ENCODE measurements at regions not wholly inside any gene's neighbourhood (a gene's known extent, or its start where the extent isn't known, plus 50 kb on each side); places are given as distances from the start of the nearest gene placed in this dataset.

DNA sequence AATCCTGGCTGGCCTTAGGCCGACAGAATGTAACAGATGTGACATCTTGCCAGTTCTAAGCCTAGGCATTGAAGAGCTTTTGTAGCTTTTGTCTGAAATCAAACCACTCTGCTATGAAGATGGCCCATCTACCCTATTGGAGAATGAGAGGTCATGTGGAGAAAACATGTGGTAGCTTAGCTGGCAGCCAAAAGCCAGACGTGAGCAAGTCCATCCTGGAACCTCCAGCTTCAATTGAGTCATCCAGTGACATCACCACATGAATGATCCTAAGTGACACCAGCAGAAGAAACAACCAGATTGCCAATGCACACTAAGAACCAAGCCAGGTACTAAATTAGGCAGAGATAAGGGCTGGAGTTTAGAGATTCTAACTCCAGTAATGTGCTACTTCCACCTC, 154.8 kb upstream of the ZFP42 start:
- no peaks in the 10 kb centered on the region for H3K4me1 ChIP-seq (ENCODE audit: insufficient read depth, low read length)
- H3K4me3 ChIP-seq (ENCODE audit: low read length) = no peak overlapping the region
- H3K9ac ChIP-seq (ENCODE audit: low read depth, low read length) = no peak overlapping the region
- no peaks in the 10 kb centered on the region for H3K9me3 ChIP-seq (ENCODE audit: insufficient read depth, low read depth, low read length)
- no peaks in the 10 kb centered on the region for H3K27me3 ChIP-seq (ENCODE audit: insufficient read depth, low read length)
- no peak overlapping the region for H3K27ac ChIP-seq (ENCODE audit: low read length)
- H3K36me3 ChIP-seq (ENCODE audit: insufficient read depth, low read depth, low read length) = no peaks in the 10 kb centered on the region

DNA sequence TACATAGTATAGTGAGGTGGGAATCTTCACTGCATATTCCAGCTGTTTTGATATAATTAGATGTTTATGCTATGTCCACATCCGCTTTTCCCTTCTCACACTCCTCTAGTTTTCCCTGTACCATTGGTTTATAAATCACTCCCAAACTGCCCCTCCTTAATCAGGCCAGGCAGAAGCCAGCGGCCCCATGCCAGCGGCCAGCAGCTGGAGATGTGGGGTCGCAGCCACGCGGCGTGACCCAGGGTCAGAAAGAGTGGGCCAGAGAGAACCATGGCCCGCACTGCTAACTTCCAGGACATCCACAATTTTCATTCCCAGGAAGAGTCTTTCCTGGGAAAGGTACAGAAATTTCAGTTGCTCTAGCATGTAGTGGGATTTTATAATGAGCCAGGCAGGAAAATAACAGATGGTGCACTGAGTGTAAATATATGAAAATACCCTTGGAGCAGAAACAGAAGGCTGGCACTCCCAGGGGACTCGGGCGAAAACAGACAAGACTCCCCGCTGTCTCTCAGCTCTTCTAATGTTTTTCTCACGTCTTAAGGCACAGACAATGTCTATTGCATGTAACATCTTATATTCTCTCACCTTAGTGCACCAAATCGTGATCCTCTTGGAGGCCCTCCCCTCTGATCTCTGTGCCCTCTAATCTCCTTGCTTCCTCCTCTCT, 145.9 kb upstream of the ZFP42 start:
- H3K36me3 ChIP-seq (ENCODE audit: insufficient read depth, low read depth, low read length) = no peaks in the 10 kb centered on the region
- no peaks in the 10 kb centered on the region for H3K9me3 ChIP-seq (ENCODE audit: insufficient read depth, low read depth, low read length)
- no peak overlapping the region for H3K27ac ChIP-seq (ENCODE audit: low read length)
- no peaks in the 10 kb centered on the region for H3K27me3 ChIP-seq (ENCODE audit: insufficient read depth, low read length)
- H3K9ac ChIP-seq (ENCODE audit: low read depth, low read length) = no peak overlapping the region
- H3K4me1 ChIP-seq (ENCODE audit: insufficient read depth, low read length) = no peaks in the 10 kb centered on the region
- H3K4me3 ChIP-seq (ENCODE audit: low read length) = no peak overlapping the region

DNA sequence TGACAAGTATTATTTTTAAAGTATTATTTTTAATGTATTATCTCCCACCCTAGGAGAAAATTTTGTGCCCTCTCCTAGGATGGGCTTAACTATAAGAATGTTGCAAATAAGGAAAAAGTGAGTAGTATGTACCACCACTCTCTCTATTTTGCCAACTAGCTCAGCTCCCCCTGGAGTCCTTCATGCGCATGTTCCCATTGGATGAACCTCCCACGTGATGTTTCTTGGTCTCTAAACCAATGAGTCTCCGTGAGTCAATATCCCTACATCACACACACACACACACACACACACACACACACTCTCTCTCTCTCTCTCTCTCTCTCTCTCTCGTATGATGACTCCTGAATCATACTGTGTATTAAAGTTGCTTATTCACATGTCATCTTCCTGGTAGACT, 129.7 kb upstream of the ZFP42 start:
- no peak overlapping the region for H3K9ac ChIP-seq (ENCODE audit: low read depth, low read length)
- no peak overlapping the region for H3K4me3 ChIP-seq (ENCODE audit: low read length)
- H3K27me3 ChIP-seq (ENCODE audit: insufficient read depth, low read length) = no peaks in the 10 kb centered on the region
- no peaks in the 10 kb centered on the region for H3K4me1 ChIP-seq (ENCODE audit: insufficient read depth, low read length)
- H3K9me3 ChIP-seq (ENCODE audit: insufficient read depth, low read depth, low read length) = peaks cover 16% of the 10 kb centered on the region; the same call in 1 of the 2 replicates
- no peak overlapping the region for H3K27ac ChIP-seq (ENCODE audit: low read length)
- H3K36me3 ChIP-seq (ENCODE audit: insufficient read depth, low read depth, low read length) = no peaks in the 10 kb centered on the region

DNA sequence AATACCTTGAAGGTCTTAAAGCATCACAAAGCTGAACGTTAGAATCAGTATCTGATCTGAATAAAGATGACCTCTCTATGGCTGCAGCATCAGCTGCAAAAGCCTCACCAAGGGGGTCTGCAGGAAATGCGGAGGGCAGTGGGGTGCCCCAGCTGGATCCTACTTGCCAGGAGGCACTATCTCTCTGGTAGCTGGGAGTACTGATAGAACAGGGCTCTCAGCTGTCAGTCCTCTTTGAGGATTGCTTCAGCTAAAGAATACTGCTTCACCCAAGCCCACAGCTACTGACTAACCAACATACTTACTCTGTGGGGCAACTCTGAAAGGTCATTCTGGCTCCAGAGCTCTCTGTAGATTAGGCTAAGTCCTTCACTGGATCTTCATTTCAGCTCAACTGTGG, 112.5 kb upstream of the ZFP42 start:
- no peak overlapping the region for H3K4me3 ChIP-seq (ENCODE audit: low read length)
- H3K9me3 ChIP-seq (ENCODE audit: insufficient read depth, low read depth, low read length) = no peaks in the 10 kb centered on the region
- no peaks in the 10 kb centered on the region for H3K36me3 ChIP-seq (ENCODE audit: insufficient read depth, low read depth, low read length)
- H3K27ac ChIP-seq (ENCODE audit: low read length) = no peak overlapping the region
- peaks cover 4% of the 10 kb centered on the region for H3K4me1 ChIP-seq (ENCODE audit: insufficient read depth, low read length)
- no peaks in the 10 kb centered on the region for H3K27me3 ChIP-seq (ENCODE audit: insufficient read depth, low read length)
- no peak overlapping the region for H3K9ac ChIP-seq (ENCODE audit: low read depth, low read length)

DNA sequence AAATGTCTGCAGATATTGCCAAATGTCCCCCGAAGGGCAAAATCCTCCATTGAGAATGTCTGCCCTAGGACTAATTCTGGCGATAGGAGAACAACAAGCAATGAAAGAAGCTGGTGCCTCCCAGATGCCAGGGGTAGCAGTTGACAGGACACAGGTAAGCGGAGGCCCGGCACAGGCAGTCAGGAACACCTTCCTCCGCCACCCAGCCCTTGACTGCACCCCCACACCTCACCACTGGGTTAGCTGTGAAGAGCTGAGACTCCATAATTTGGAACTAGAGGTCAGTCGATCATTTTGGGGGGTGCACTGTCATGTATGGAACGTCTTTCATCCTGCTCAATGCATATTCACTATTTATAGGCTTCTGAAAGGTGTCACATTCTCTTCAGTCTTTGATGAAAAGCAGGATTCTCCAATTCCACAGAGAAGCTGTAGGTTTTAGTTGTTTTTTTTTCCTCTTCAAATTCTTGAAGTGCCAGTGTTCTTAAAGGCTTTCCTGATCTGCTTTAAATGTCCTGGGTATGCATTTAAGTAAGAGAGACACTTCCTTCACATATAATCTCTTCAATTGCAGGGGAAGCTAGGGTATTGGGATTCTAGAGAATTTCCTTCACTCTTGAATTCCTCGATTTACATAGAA, 111.6 kb upstream of the ZFP42 start:
- Histone ChIP-seq H3K4me1 (ENCODE audit: insufficient read depth, low read length) (peaks cover 4% of the 10 kb centered on the region), H3K4me3 (ENCODE audit: low read length) (no peak overlapping the region)

DNA sequence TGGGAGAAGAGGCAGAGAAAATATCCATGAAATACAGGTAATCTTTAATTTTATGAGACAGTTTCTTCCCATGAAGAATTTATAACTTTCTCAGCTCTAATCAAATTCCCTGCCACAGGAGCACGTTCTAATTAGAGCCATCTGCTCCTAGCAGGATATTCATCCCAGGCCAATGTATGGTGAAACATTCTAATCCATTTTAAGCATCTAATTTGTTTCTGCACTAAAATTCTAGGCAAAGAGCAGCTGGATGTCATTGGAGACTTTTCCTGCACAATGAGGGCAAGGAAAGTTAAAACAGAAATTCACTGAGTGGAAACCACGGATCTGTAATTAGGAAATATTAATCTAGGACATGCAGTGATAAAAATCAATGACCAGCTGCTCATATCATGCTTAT, 107.7 kb upstream of the ZFP42 start:
- Histone ChIP-seq H3K9ac (ENCODE audit: low read depth, low read length) (no peak overlapping the region), H3K4me1 (ENCODE audit: insufficient read depth, low read length) (peaks cover 3% of the 10 kb centered on the region), H3K27me3 (ENCODE audit: insufficient read depth, low read length) (no peaks in the 10 kb centered on the region), H3K36me3 (ENCODE audit: insufficient read depth, low read depth, low read length) (no peaks in the 10 kb centered on the region), H3K4me3 (ENCODE audit: low read length) (no peak overlapping the region), H3K27ac (ENCODE audit: low read length) (no peak overlapping the region), H3K9me3 (ENCODE audit: insufficient read depth, low read depth, low read length) (no peaks in the 10 kb centered on the region)

More for the DNA sequence above, 111.6 kb upstream of the ZFP42 start:
- Histone ChIP-seq H3K36me3 (ENCODE audit: insufficient read depth, low read depth, low read length) (no peaks in the 10 kb centered on the region), H3K27ac (ENCODE audit: low read length) (no peak overlapping the region), H3K9me3 (ENCODE audit: insufficient read depth, low read depth, low read length) (no peaks in the 10 kb centered on the region), H3K27me3 (ENCODE audit: insufficient read depth, low read length) (no peaks in the 10 kb centered on the region), H3K9ac (ENCODE audit: low read depth, low read length) (no peak overlapping the region)

DNA sequence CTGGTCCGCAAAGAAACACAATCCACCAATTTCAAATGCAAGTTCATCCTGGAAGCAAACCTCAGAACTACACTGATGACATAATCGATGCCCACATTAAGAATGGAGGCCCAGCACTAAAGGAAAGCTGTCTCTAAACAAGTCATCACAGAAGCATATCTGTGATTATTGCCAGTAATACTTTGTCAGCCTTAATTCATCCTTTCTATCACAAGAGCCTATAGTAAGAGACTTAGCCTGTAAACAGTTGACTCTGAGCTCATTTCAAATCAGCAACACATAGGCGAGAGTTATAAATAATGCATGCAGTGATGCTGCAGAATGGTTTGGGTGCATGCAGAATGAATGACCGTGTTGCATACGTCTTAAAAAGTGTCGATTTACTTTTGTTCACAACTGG, 105.9 kb upstream of the ZFP42 start:
- Histone ChIP-seq H3K4me1 (ENCODE audit: insufficient read depth, low read length) (no peaks in the 10 kb centered on the region), H3K4me3 (ENCODE audit: low read length) (no peak overlapping the region), H3K27me3 (ENCODE audit: insufficient read depth, low read length) (no peaks in the 10 kb centered on the region), H3K27ac (ENCODE audit: low read length) (no peak overlapping the region), H3K9ac (ENCODE audit: low read depth, low read length) (no peak overlapping the region), H3K36me3 (ENCODE audit: insufficient read depth, low read depth, low read length) (no peaks in the 10 kb centered on the region), H3K9me3 (ENCODE audit: insufficient read depth, low read depth, low read length) (no peaks in the 10 kb centered on the region)

DNA sequence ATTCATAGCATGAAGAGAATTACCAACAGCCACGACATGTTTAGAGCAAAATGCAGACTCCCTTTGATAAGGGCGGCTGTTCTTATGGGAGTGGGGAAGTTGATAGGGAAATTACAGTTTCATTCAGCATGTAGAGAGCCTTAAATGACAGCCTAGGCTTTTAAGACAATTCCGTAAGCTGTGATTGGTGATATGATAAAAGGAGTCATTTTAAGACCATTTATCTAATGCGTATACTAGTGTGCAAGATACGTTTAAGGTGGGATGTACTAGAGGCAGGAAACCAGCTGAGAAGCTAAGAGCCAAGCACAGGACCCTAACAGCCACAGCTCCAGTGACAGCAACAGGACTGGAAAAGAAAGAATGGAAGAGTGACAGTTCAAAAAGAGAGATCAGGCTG, 102.2 kb upstream of the ZFP42 start:
- Histone ChIP-seq H3K4me1 (ENCODE audit: insufficient read depth, low read length) (no peaks in the 10 kb centered on the region), H3K4me3 (ENCODE audit: low read length) (no peak overlapping the region), H3K36me3 (ENCODE audit: insufficient read depth, low read depth, low read length) (no peaks in the 10 kb centered on the region), H3K9ac (ENCODE audit: low read depth, low read length) (no peak overlapping the region), H3K27ac (ENCODE audit: low read length) (no peak overlapping the region), H3K9me3 (ENCODE audit: insufficient read depth, low read depth, low read length) (no peaks in the 10 kb centered on the region), H3K27me3 (ENCODE audit: insufficient read depth, low read length) (no peaks in the 10 kb centered on the region)

DNA sequence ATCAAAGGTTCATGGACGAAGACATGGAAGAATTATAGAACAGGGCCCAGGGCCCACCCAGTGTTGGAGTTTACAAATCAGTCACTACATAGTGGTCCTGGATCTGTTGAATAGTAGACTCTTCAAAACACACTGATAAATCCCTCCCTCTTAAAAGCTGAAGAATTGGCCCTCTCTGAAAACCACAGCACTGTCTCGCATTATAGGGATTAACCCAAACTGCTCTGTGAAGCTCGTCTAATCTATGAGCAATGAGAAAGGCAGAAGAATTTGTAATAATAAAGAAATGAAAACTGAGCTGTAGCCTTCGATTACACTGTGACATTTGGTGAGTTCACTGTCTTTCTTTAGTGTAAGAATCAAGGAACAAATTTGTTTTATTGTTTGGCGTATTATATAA, 92.5 kb upstream of the ZFP42 start:
- Histone ChIP-seq H3K27ac (ENCODE audit: low read length) (no peak overlapping the region), H3K4me3 (ENCODE audit: low read length) (no peak overlapping the region), H3K36me3 (ENCODE audit: insufficient read depth, low read depth, low read length) (no peaks in the 10 kb centered on the region), H3K4me1 (ENCODE audit: insufficient read depth, low read length) (no peaks in the 10 kb centered on the region), H3K27me3 (ENCODE audit: insufficient read depth, low read length) (no peaks in the 10 kb centered on the region), H3K9me3 (ENCODE audit: insufficient read depth, low read depth, low read length) (peaks cover 8% of the 10 kb centered on the region), H3K9ac (ENCODE audit: low read depth, low read length) (no peak overlapping the region)

DNA sequence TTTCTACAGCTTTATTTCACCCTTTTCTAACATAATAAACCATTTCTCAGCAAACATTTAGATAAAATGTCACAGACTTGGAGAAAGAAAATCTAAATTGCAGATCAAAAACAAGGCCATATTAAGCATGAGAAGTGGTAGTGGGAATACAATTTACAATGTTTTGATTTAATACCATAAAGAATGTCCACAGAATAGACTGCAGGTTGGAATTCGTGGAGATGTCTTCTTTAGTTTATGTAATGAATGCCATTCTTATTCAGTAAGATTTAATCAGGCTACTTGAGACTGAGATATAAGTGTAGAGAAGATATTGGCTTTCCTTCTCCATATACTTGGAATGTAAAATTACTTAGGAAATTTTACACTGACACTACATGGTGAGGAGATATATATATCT, 91.9 kb upstream of the ZFP42 start:
- H3K4me3 ChIP-seq (ENCODE audit: low read length) = no peak overlapping the region
- H3K4me1 ChIP-seq (ENCODE audit: insufficient read depth, low read length) = no peaks in the 10 kb centered on the region
- H3K27me3 ChIP-seq (ENCODE audit: insufficient read depth, low read length) = no peaks in the 10 kb centered on the region
- H3K27ac ChIP-seq (ENCODE audit: low read length) = no peak overlapping the region
- H3K9me3 ChIP-seq (ENCODE audit: insufficient read depth, low read depth, low read length) = peaks cover 8% of the 10 kb centered on the region
- no peak overlapping the region for H3K9ac ChIP-seq (ENCODE audit: low read depth, low read length)
- H3K36me3 ChIP-seq (ENCODE audit: insufficient read depth, low read depth, low read length) = no peaks in the 10 kb centered on the region

DNA sequence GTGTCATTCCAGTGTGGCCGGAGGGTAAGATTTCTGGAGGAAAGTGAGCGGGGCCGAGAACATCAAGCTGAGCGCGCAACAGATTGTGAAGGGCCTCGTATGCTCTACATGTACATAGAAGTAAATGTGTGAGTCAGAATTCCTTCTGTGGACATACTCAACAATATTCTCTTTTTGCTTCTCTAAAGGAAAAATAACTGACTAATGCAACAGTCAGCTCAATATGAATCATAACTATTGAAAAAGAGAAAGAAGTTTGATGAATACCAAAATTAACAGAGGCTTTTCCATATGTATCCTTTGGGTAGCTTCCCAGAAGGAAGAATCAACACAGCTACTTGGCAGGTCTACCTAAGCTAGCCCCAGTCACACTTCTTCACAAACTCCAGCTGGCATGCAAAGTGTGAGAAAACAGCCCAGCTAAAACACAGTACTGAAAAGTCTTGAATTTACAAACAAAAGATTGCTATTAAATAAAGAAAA, 87.5 kb upstream of the ZFP42 start:
- Histone ChIP-seq H3K9ac (ENCODE audit: low read depth, low read length) (no peak overlapping the region), H3K27me3 (ENCODE audit: insufficient read depth, low read length) (no peaks in the 10 kb centered on the region), H3K4me1 (ENCODE audit: insufficient read depth, low read length) (no peaks in the 10 kb centered on the region), H3K4me3 (ENCODE audit: low read length) (no peak overlapping the region), H3K36me3 (ENCODE audit: insufficient read depth, low read depth, low read length) (no peaks in the 10 kb centered on the region), H3K9me3 (ENCODE audit: insufficient read depth, low read depth, low read length) (no peaks in the 10 kb centered on the region), H3K27ac (ENCODE audit: low read length) (no peak overlapping the region)

DNA sequence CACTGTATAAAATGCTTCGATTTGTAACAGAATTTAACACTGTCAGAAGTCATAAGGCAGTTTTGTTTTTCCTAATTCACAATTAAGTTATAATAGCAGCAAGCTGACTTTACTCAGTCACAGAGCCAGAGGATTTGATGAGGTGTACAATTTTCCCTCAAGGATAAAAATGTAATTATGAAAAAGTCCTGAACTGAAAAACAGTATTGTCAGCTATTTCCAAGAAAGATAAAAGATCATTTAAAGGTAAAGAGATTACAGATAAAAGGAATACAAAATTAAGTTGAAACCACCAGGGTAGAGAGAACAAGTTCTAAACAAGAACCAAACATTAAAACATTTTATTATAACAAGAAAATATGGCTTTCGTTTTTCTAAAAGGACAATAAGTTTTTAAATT, 86.8 kb upstream of the ZFP42 start:
- Histone ChIP-seq H3K36me3 (ENCODE audit: insufficient read depth, low read depth, low read length) (no peaks in the 10 kb centered on the region), H3K9ac (ENCODE audit: low read depth, low read length) (no peak overlapping the region), H3K27me3 (ENCODE audit: insufficient read depth, low read length) (no peaks in the 10 kb centered on the region), H3K27ac (ENCODE audit: low read length) (no peak overlapping the region), H3K4me1 (ENCODE audit: insufficient read depth, low read length) (no peaks in the 10 kb centered on the region), H3K4me3 (ENCODE audit: low read length) (no peak overlapping the region), H3K9me3 (ENCODE audit: insufficient read depth, low read depth, low read length) (no peaks in the 10 kb centered on the region)

Data from iPS-20b (cell line).